HG02798 (cell line): ENCODE measurements at regions not wholly inside any gene's neighbourhood (a gene's known extent, or its start where the extent isn't known, plus 50 kb on each side); places are given as distances from the start of the nearest gene placed in this dataset.

Experiments used
- ATAC-seq: cut with Tn5 transposase; IDR thresholded peaks from one replicate; pipeline ENCODE4 v1.9.1; 2021; ENCODE audit warnings: mild to moderate bottlenecking; ENCODE audit not compliant: unreplicated experiment, poor library complexity

GRCh38 chr9:89869793-89870580, 265.2 kb downstream of the GADD45G start:
- no peak for ATAC-seq

- ATAC-seq, result no peak
Measured at GRCh38 chr9:89871871-89872331, 267.1 kb downstream of the GADD45G start.

- no peak for ATAC-seq
Measured at GRCh38 chr9:89872426-89872912, 267.7 kb downstream of the GADD45G start.

GRCh38 chr9:89872913-89873707, 268.3 kb downstream of the GADD45G start:
- no peak for ATAC-seq

GRCh38 chr9:89873801-89874200, 269.0 kb downstream of the GADD45G start:
- ATAC-seq, result no peak

- ATAC-seq, result no peak
Measured at GRCh38 chr9:89874351-89875321, 269.8 kb downstream of the GADD45G start.

- ATAC-seq, result no peak
Measured at GRCh38 chr9:89877051-89878002, 272.5 kb downstream of the GADD45G start.

- ATAC-seq, result no peak
Measured at GRCh38 chr9:89878003-89878411, 273.2 kb downstream of the GADD45G start.

GRCh38 chr9:89878687-89879086, 273.9 kb downstream of the GADD45G start:
- no peak for ATAC-seq

GRCh38 chr9:89879276-89879675, 274.5 kb downstream of the GADD45G start:
- no peak for ATAC-seq

- ATAC-seq, result no peak
Measured at GRCh38 chr9:89879701-89880100, 274.9 kb downstream of the GADD45G start.

GRCh38 chr9:89880161-89880560, 275.3 kb downstream of the GADD45G start:
- no peak for ATAC-seq

GRCh38 chr9:89880721-89881120, 275.9 kb downstream of the GADD45G start:
- ATAC-seq, result no peak

- ATAC-seq, result no peak
Measured at GRCh38 chr9:89881431-89881830, 276.6 kb downstream of the GADD45G start.

- no peak for ATAC-seq
Measured at GRCh38 chr9:89882930-89883361, 278.1 kb downstream of the GADD45G start.

- no peak for ATAC-seq
Measured at GRCh38 chr9:89883401-89884341, 278.9 kb downstream of the GADD45G start.

GRCh38 chr9:89884356-89885083, 279.7 kb downstream of the GADD45G start:
- ATAC-seq, result no peak
